ENCODE measurements at regions not wholly inside any gene's neighbourhood (a gene's known extent, or its start where the extent isn't known, plus 50 kb on each side); places are given as distances from the start of the nearest gene placed in this dataset.

GRCh38 chr6:165988302-165988756, 179.3 kb downstream of the TBXT start:
- TF ChIP-seq FOXK2 (IDR thresholded peaks at IDR 0.05) (no peak), L3MBTL2 (conservative IDR thresholded peaks at IDR 0.05) (no peak), CTBP1 (IDR thresholded peaks at IDR 0.05; ENCODE audit: borderline replicate concordance) (no peak), SUZ12 (IDR thresholded peaks at IDR 0.05) (no peak), FOXM1 (IDR thresholded peaks at IDR 0.05; ENCODE audit: borderline replicate concordance) (no peak), NFRKB (IDR thresholded peaks at IDR 0.05) (no peak), ELF4 (IDR thresholded peaks at IDR 0.05) (no peak), SP1 (IDR thresholded peaks at IDR 0.05) (no peak), BHLHE40 (IDR thresholded peaks at IDR 0.05; ENCODE audit: borderline replicate concordance) (no peak), ZNF384 (IDR thresholded peaks at IDR 0.05) (no peak), TARDBP (IDR thresholded peaks at IDR 0.05) (no peak), ARNT (IDR thresholded peaks at IDR 0.05) (no peak), HDGF (IDR thresholded peaks at IDR 0.05; ENCODE audit: borderline replicate concordance) (no peak)

Measured in HEK293T (cell line).